Sciatic nerve (tissue), 2 donors: ENCODE measurements at regions not wholly inside any gene's neighbourhood (a gene's known extent, or its start where the extent isn't known, plus 50 kb on each side); places are given as distances from the start of the nearest gene placed in this dataset.

Experiments used
- ATAC-seq: fragments of 200-7000 bp; cut with Tn5 transposase; one replicate; pipeline ENCODE4 v1.9.1; 2020; ENCODE audit warnings: mild to moderate bottlenecking, moderate library complexity
- DNase-seq: peaks from one replicate; pipeline ENCODE4 v3.0.0-alpha.2; 2020; ENCODE audit warnings: low spot score
- intact Hi-C: fragments of 100-400 bp; cut with DNase I; formaldehyde crosslinking; loops from one replicate; pipeline ENCODE4 v1.14.2; 2022
- donor health status: DM: no; HTN: no; CAD: no.
- donor health status: DM: no; HTN: no; CAD: no.

DNA sequence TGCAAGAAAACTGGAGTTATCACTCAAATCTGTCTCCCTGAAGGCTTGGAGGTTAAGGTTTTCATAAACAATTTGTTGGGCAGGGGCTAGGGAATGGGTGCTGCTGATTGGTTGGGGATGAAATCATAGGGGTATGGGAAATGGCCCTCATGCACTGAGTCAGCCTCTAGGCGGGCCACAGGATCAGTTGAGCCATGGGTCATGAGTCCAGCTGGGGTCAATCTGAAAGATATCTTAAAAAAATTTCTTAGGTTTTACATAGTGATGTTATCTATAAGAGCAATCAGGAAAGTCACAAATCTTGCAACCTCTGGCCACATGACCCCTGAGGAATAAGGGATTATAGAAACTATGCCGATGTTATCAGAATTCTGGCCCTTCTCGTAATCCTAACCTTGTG is 491.7 kb downstream of the ZIC1 start:
- intact Hi-C loops, result no loop called here
- ATAC-seq, result no peak
- DNase-seq, result no peak

DNA sequence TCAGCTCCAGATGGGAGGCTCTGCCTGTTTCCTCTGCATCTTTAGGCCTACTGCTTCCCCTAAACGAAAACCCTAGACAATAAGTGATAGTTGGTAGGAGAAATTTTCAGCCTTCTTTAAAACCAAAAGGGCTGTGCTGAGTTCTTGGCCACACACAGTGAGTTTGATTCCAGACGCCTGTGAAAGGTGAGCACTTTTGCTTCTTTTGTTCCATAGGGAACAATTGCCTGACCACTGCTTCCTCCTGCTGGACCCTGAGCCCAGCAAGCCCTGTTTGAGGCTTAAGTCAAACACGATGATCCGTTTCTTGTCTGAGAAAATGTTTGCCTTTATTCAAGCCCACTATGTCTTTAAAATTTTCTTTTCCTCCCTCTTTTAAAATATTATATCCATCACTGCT is 493.9 kb downstream of the ZIC1 start:
- intact Hi-C loops, result no loop called here
- DNase-seq (no peak), ATAC-seq (peak; percentile 55)

DNA sequence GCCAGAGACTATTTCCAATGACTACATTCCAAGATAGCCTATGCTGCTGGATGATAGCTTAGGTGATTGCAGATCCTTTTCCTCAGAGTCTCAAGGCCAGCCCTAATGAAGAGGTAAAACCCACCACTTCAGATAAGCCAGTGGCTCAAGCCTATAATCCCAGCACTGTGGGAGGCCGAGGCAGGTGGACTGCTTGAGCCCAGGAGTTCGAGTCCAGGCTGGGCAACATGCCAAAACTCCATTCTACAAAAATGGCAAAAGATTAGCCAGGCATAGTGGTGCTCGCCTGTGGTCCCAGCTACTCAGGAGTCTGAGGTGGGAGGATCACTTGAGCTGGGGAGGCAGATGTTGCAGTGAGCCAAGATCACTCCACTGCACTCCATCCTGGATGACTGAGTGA is 495.3 kb downstream of the ZIC1 start:
- ATAC-seq (no peak), DNase-seq (no peak)
- intact Hi-C loops, result no loop called here

DNA sequence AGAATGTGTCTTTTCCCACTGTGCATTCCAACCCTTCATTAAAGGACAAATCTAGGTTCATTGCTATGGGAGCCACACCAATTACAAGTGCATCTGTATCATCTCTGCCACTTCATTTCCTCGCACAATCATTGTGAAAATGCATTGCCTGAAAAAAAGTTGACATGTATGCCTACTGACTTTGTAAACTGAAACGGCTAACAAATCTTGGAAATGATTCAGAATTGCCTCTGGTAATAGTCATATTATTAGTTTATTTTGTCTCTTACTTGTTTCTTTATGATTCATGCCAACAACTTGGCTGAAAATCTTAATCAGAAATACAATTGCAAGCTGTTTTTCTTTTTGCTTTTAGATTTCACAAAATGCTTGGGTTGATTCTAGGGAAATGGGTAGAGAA is 497.1 kb downstream of the ZIC1 start:
- intact Hi-C loops, result no loop called here
- DNase-seq (no peak), ATAC-seq (no peak)

DNA sequence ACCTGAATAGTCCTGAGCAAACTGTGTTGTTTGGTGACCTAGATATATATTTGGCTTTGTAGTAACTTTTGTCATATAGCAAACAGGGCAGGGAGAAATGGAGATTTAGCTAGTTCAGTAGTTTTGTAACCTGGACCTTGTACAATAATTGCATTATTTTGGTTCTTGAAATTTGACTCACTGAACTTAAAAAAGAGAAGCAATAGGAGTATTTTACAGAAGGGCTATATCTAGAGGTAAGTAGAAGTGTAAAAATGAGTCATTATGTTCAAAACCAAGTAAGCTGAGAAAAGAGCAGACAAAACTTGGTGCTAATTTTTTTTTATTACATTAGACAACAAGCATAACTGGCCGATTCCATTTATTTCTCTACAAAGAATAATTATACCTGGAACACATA is 505.4 kb downstream of the ZIC1 start:
- intact Hi-C loops, result no loop called here
- ATAC-seq (no peak), DNase-seq (no peak)

DNA sequence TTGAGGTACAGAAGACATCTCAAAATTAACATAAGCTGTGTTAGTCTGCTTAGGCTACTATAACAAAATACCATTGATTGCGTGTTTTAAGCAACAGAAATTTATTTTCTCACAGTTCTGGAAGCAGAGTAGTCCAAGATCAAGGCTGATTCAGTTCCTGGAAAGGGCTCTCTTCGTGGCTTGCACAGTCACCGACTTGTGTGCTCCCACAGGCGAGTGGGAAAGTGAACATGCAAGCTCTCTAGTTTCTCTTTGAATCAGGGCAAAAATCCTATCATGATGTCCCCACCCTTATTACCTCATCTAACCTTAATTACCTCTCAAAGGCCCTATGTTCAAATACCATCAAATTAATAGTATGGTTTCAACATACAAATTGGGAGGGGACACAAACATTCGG is 505.9 kb downstream of the ZIC1 start:
- no peak for ATAC-seq
- intact Hi-C loops, result no loop called here
- DNase-seq, result no peak

DNA sequence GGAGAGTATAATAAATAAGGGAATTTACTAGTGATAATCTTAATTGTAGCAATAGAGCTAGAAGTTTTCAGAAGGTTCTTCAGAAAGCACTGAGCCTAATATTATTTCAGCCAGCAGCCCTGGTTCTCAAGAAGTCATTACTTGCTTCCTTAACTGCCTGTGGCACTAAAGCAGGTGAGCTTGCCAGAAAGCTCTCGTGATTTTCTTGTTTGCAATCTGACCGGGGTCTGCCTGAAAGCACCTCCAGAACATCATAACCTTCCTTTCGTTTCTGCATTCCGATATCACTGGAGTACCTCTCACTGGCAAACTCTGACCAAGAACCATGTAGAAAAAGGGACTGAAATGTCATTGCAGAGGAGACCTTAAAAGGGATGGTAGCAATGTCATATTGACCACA is 510.3 kb downstream of the ZIC1 start:
- intact Hi-C loops, result no loop called here
- ATAC-seq, result no peak

DNA sequence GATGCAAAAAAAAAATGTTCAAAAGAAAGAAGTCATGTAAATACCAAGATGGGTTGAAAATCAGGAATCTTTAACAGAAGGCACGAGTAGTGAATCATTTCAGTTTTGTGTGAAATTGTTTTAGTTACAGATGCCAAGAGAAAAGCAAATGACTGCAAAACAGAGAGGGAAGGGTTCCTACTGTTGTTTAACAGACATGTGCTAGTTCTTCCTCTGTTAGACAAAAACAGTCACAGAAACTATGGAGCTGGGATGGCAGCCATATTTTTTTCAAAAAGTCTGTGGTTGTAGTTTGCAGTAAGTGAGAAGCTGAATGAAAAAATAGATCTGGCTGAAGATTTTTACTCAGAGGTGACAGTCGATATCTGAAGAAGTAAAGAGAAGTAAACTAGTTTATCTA is 511.9 kb downstream of the ZIC1 start:
- no peak for ATAC-seq
- intact Hi-C loops, result no loop called here
- no peak for DNase-seq

More for the DNA sequence above, 510.3 kb downstream of the ZIC1 start:
- no peak for DNase-seq

DNA sequence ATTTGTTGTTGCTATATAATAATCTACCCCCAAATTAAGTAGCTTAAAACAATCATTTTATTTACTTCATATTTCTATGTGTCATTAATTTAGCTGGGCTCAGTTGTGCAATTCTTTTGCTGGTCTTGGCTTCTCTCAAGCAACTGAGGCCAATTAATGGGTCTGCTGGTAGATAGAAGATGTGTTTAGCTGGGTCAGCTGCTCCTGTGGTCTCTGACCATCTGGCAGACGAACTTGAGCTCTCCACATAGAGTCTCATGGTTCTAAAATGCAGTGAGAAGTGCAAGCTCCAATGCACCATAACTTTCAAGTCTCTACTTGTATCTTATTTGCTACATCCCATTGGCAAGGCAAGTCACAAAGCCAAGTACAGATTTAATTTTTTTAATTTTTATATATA is 515.6 kb downstream of the ZIC1 start:
- ATAC-seq, result peak; percentile 96
- no peak for DNase-seq
- intact Hi-C loops, result no loop called here

DNA sequence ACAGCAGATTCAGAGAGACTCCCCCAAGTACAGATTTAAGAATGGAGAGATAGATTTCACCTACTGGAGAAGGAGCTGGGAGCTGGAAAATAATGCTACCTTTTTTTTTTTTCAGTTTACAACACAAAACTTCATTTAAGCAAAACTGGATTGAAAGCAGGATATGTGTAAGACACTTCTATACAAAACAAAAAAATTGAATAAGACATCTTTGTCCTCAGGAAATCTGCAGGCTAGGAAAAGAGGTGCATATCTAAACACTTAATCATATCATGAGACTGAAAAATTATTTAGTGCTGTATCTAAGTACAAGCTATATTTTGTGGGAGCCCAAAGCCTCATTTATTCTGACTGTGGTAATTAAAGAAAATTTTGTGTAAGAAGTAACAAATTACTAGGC is 516.1 kb downstream of the ZIC1 start:
- intact Hi-C loops, result no loop called here
- ATAC-seq (no peak), DNase-seq (no peak)

DNA sequence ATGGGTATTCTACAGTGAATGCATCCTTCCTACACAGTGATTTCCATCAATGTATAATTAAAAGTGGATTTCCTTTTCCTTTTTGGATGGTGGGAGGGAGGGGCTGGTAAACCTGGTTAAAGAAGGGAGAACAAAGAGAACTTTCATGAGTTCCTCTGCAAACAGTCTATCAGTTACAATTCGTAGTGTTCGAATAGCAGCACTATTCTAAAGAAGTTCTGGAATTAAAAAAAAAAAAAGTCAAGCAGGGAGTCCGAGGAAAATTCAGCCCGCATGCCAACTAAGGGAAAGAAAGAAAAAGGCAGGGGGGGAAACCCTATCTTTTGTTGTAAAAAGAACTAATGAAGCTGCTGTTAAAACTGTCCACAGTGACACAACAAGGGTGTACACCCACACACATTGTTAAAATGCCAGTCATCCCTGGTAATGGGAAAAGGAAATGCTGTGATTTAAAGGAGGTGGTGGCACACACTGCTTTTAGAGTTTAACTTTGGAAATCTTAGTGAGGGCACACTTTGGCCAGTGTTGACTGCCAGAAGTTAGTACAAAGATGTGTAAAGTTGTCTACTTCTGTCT is 521.2 kb downstream of the ZIC1 start:
- no peak for DNase-seq
- ATAC-seq, result no peak
- intact Hi-C loops, result no loop called here

DNA sequence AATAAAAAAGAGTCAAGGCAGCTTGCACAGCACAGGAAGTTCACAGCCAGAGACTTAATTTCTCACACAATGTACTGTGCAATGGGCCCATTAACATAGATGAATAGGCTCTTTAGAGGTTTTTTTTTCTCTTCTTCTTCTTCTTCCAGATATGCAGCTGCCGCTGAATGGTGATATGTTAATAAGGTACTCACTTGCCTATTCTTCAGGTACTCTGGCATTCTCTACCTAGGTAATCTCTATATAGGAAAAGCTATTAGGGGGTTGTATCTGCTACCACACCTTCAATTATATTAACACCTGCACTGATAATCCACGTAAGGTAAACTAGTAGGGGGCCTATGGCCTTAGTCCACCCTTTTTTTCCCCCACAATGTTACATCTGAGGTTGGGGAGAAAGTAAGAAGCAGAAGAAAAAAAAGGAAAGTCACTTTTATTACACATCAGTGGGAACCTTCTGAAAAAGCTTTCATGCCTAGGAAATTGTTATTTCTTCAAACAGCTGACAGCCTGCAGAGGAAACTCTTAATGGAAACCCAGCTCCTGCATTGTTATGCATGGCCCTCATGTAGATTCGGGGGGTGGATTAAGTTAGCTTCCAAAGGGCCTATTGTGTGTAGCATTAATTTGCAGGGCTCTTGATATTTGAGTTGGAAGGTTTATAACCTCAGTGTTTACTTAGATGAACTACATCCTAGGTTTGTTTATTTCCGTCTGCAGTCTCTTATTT is 525.5 kb downstream of the ZIC1 start:
- no peak for ATAC-seq
- intact Hi-C loops, result no loop called here
- no peak for DNase-seq

DNA sequence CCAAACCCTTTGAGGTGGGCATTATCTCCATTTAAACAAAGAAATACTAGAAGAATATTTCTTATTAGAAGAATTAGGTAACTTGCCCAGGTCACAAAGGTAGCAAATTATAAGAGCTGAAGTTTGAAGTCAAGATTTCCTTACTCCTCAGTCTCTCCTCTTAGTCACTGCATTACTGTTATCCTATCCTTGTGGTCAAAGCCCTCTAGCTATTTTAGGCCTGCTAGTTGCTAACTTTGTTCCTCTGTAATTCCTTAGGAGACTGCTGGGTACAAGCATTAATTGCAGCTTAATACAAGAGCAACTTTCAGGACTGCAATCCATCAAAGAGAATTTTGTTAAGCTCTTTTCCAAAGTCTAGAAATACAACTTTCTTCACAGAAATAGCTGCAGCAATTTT is 528.2 kb downstream of the ZIC1 start:
- ATAC-seq, result no peak
- no peak for DNase-seq
- intact Hi-C loops, result no loop called here

DNA sequence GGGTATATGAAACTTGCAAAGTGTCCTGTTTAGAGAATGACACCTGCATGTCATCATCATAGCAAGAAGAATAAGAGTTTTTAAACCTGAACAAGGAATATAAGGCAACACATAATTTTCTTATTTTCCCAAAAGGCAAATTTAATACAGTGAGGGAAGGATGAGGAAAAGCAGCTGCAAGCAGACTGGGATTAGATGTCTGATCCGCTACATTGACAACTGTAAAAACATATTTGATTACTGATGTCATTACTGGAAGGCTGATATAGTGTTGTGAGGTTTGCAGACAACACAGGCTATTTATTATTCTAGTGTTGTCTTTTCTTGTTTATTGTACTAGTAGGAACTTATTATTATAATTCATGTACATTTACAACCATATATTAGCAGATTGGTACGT is 528.7 kb downstream of the ZIC1 start:
- intact Hi-C loops, result no loop called here
- no peak for DNase-seq
- ATAC-seq, result no peak

DNA sequence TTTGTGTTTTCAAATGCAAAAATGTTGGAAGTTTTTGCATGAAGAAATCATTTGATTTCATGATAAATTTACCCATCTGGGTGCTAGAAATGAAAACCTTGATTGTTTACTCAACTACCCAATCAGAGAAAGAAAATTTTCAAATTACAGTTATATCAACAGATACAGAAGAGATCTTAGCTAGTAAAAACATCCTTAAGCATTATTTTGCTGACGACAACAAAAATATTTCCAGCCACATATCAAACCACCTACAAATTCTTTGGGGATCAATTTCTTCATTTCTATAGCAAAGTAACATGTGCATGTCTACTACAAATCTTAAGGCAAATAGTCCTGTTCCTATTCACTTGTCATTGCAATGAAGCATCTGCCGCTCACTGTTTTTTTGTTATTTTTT is 530.3 kb downstream of the ZIC1 start:
- DNase-seq, result no peak
- intact Hi-C loops, result no loop called here
- ATAC-seq, result no peak

DNA sequence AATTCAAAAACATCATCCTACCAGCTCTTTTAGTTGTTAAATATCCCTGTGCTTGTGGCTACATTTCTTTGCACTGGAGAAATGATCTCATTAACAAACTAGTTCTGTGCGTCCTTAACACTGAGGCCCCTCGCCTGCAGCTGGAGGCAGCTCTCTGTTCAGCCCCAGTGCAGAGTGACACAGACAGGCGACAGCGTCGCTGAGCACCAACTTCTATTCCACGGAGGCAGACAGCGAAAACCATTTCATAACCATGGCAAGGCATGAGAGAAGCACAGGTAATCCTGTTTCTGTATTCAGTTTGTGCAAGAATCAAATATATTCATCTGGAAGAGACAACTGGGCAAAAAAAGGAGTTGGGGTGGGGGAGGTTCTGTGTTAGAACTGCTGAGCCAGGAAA is 530.7 kb downstream of the ZIC1 start:
- intact Hi-C loops, result no loop called here
- peak; percentile 63 for ATAC-seq
- no peak for DNase-seq

DNA sequence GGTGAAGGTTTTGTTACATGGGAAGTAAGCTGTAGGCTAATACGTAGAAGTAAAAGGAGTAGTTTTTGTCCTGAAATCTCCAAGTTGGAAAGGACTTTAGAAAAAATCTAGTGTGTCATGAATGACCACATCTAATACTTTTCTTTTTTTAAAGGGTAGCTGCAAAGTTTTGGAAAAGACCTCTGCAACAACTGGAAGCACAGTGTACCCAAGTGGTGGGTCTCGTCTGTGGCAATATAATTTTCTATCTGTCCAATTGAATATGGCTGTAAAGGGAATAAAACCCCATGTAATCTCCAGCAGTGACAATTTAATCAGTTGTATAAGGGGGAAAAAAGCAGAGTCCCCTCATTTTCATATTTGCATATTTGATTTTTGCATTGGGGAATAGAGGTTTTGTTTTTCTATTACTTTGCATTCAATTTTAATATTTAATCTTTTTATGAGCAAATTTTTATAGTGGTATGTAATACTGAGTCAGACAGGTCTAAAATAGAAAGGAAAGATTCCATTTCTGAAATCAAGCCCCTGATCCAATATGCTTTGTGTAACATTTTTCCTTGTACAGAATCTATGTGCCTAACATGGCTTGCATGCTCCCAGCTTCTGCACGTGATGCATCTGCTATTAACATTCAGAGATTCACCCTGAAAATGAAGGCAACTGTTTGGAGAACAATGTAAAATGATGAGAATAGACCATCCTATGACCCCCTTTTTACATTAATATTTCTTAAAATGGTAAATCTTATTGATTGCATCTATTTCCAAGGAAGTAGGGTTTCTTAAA is 531.4 kb downstream of the ZIC1 start:
- intact Hi-C loops, result no loop called here
- DNase-seq, result no peak
- peak; percentile 68 for ATAC-seq

DNA sequence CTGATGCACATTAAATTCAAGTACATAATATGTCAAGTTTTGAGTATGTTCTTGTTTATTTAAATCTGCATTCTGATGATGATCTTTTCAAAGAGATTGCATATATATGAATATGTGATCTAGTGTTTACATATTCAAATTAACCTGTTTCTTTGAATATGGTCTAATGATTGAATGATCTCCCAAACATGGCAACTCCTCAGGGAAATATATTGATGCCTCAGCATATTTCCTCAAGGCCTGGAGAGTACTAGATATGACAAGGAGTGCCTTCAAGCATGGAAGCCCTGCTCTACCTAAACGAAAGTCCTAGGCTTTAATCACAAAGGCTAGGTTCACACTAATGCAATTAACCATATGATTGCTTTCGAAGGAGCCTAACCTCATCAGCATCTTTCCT is 532.8 kb downstream of the ZIC1 start:
- DNase-seq (no peak), ATAC-seq (no peak)
- intact Hi-C loops, result no loop called here

DNA sequence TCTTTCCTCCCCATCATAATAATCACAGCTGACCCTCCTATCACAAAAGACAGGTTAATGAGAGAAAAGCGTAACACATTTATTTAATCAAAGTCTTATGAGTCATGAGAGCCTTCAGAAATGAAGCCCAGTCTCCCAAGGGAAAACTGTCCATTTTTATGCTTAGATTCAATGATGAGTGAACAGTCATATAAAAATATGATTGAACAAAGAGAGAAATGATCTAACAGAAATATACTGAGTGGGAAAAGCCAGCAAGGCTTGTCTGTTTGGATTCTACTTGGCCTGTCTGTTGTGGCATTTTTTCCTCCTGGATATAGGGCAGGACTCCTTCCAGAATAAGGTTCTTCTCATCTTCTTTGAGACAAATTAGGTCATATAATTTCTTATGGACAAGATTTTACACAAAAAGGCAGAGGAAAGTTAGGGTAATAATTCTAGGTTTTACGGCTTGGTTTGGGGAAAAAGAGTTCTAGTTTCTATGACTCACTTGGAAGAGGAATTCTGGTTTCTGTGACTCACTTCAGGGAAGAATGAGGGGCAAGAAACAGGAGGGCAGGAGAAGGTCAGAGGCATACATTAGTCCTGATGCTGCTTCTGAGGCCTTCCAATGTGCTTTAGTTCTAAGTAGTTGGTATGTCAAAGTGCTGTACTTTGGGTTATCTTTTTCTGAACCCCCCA is 534.2 kb downstream of the ZIC1 start:
- DNase-seq, result no peak
- intact Hi-C loops, result no loop called here
- no peak for ATAC-seq

DNA sequence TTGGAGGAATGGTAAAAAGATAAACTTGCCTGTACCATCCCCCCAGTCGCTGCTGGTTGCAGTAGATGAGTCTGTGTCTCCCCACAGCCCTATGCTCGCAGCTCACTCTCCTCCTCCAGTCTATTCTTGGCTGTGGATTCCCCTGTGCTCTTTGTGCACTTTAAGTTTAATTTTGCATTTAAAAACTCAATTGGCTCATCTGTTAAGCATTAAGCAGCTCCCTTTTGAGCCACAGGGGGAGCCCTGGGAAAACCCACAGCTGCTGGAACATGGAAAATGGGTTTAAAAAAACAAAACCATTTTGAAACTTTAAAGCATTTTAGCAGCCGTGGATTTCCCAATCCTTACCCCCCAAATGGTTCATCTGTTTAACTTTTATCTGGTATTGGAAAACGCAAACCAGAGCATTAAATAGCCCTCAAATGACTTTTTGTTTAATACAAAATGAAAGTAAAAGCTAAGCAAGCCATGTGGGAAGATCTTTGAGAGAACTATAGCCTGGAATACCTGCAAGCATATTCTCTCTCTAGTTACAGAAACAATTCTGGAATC is 536.9 kb downstream of the ZIC1 start:
- peak; percentile 69 for DNase-seq
- peak; percentile 96 for ATAC-seq
- intact Hi-C loops, result no loop called here
